ENCODE measurements at regions not wholly inside any gene's neighbourhood (a gene's known extent, or its start where the extent isn't known, plus 50 kb on each side); places are given as distances from the start of the nearest gene placed in this dataset.

DNA sequence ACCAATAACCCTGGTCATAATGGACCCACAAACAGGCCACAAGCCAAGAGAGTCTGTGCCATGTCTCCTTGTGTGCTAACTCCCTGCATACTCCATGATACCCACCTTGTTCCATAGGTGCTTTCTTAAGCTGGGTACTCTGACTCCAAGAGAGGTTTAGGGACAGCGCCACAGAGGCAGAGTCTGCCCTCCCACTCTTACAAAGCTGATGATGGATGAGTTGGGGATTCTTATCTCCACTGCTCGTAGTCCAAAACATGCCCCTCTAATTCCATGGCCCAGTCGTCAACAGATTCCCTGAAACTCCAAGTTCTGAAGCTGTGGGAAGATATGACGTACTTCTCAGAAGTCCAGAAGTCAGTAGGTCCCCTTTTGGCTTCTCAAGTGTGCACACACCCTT is 184.4 kb upstream of the CCL2 start:
- Mint-ChIP-seq H3K4me3 (ENCODE audit: unreplicated experiment) (no peak overlapping the region), H3K27ac (ENCODE audit: unreplicated experiment) (no peak overlapping the region), H3K27me3 (ENCODE audit: unreplicated experiment) (peaks cover 4% of the 10 kb centered on the region), H3K36me3 (ENCODE audit: unreplicated experiment) (no peaks in the 10 kb centered on the region), H3K4me1 (ENCODE audit: low read depth, unreplicated experiment) (peaks cover 3% of the 10 kb centered on the region), H3K9me3 (ENCODE audit: unreplicated experiment) (peaks cover 7% of the 10 kb centered on the region)
- DNase-seq: no peak
- TF ChIP-seq, protein P1, sequence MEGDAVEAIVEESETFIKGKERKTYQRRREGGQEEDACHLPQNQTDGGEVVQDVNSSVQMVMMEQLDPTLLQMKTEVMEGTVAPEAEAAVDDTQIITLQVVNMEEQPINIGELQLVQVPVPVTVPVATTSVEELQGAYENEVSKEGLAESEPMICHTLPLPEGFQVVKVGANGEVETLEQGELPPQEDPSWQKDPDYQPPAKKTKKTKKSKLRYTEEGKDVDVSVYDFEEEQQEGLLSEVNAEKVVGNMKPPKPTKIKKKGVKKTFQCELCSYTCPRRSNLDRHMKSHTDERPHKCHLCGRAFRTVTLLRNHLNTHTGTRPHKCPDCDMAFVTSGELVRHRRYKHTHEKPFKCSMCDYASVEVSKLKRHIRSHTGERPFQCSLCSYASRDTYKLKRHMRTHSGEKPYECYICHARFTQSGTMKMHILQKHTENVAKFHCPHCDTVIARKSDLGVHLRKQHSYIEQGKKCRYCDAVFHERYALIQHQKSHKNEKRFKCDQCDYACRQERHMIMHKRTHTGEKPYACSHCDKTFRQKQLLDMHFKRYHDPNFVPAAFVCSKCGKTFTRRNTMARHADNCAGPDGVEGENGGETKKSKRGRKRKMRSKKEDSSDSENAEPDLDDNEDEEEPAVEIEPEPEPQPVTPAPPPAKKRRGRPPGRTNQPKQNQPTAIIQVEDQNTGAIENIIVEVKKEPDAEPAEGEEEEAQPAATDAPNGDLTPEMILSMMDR (IDR thresholded peaks at IDR 0.05; ENCODE audit: partially characterized antibody, unreplicated experiment): no peak

DNA sequence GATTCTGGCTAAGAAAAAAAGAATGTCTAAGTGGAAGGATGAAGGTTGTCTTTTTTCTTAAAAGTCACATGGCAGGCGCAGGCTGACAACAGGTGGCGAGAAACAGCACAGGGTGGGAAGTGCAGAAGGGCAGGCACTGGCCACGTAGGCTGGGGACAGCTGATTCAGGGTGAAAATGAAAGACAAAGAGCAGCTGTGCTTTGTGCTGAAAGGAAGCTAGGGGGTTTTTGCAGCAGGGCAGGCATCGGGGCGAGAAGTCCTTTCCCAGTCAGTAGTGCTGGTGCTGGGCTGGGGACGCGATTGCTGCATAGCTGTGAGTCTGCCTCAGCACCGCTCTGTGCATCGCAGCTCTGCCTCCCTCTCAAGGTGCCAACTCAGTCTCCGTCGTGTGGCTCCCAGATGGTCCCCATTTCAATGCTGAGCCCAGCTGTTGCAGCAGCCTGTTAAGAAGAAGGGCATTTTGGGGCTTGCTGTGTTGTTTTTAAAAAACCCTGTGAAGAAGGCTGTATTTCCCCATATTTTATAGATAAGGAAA is 183.1 kb upstream of the CCL2 start:
- DNase-seq: no peak
- peaks cover 7% of the 10 kb centered on the region for H3K4me1 Mint-ChIP-seq (ENCODE audit: low read depth, unreplicated experiment)
- H3K4me3 Mint-ChIP-seq (ENCODE audit: unreplicated experiment): no peak overlapping the region
- peaks cover 7% of the 10 kb centered on the region for H3K9me3 Mint-ChIP-seq (ENCODE audit: unreplicated experiment)
- H3K27ac Mint-ChIP-seq (ENCODE audit: unreplicated experiment): peak overlapping the region; percentile 73
- H3K27me3 Mint-ChIP-seq (ENCODE audit: unreplicated experiment): peaks cover 4% of the 10 kb centered on the region
- TF ChIP-seq, protein P1 (IDR thresholded peaks at IDR 0.05; ENCODE audit: partially characterized antibody, unreplicated experiment): no peak
- H3K36me3 Mint-ChIP-seq (ENCODE audit: unreplicated experiment): peaks cover 6% of the 10 kb centered on the region

DNA sequence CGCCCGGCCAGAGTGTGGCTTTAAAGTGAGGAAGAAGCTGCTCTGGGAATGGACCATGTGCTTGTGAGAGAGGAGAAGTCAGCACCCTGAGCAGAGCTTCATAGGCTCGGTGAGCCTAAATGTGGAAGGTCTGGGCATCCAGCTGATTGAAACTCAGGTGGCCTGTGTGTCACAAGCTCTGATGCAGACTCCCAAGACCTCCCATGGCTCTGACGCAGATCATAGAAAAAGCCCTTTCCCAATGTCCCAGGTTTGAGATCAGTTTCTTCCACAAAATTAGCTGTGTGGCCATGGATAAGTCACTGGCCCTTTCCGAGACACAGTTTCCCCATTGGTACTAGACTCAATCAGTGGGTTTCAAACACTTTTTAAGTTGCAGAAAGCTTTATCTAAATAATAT is 180.0 kb upstream of the CCL2 start:
- Mint-ChIP-seq H3K9me3 (ENCODE audit: unreplicated experiment) (peaks cover 5% of the 10 kb centered on the region), H3K36me3 (ENCODE audit: unreplicated experiment) (peaks cover 6% of the 10 kb centered on the region), H3K27me3 (ENCODE audit: unreplicated experiment) (peaks cover 6% of the 10 kb centered on the region), H3K27ac (ENCODE audit: unreplicated experiment) (no peak overlapping the region), H3K4me1 (ENCODE audit: low read depth, unreplicated experiment) (peaks cover 10% of the 10 kb centered on the region), H3K4me3 (ENCODE audit: unreplicated experiment) (no peak overlapping the region)
- DNase-seq: no peak
- TF ChIP-seq, protein P1 (IDR thresholded peaks at IDR 0.05; ENCODE audit: partially characterized antibody, unreplicated experiment): no peak

DNA sequence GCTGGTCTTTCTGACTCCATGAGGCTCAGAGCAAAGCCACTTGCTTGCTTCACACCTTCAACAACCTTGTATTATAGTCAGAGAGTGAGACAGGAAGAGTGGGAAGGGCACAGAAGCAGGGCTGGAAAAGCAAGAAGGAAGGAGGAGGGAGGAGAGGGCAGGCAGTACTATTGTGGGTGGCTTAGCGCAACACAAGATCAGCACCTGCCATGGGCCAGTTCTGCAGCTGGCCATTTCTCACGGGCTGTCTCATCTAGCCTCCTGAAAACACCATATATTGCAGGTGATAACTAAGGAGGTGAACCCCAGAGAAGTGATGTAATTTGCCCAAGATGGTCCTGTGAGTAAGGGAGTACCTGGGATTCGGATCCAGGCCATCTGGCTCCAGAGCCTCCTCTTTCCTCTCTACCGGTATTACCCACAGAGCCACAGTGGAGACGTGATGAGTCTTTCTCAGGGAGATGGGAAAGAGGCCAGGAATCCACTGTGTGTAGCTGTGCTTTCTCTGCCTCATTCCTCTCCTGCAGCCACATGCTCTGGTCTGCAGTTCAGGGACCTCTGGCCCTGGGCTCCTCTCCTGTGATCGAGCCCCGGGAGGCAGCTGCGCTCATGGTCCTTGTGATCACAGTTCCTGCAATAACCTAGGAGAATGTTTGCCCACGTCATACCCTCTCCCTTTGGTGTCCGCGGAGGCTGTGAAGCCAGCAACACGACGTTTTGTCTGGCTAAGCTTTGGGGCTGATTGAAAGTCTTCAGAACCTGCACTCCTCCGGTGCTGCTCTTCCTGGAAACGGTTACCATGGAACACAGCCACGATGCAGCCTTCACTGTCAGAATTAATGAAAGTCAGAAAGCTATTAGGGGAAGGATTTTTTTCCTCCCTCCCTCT is 178.1 kb upstream of the CCL2 start:
- H3K9me3 Mint-ChIP-seq (ENCODE audit: unreplicated experiment): peaks cover 1% of the 10 kb centered on the region
- no peak overlapping the region for H3K4me3 Mint-ChIP-seq (ENCODE audit: unreplicated experiment)
- H3K27ac Mint-ChIP-seq (ENCODE audit: unreplicated experiment): peak overlapping the region; percentile 23
- H3K36me3 Mint-ChIP-seq (ENCODE audit: unreplicated experiment): peaks cover 6% of the 10 kb centered on the region
- DNase-seq: no peak
- H3K4me1 Mint-ChIP-seq (ENCODE audit: low read depth, unreplicated experiment): peaks cover 7% of the 10 kb centered on the region
- TF ChIP-seq, protein P1 (IDR thresholded peaks at IDR 0.05; ENCODE audit: partially characterized antibody, unreplicated experiment): no peak
- H3K27me3 Mint-ChIP-seq (ENCODE audit: unreplicated experiment): peaks cover 6% of the 10 kb centered on the region

DNA sequence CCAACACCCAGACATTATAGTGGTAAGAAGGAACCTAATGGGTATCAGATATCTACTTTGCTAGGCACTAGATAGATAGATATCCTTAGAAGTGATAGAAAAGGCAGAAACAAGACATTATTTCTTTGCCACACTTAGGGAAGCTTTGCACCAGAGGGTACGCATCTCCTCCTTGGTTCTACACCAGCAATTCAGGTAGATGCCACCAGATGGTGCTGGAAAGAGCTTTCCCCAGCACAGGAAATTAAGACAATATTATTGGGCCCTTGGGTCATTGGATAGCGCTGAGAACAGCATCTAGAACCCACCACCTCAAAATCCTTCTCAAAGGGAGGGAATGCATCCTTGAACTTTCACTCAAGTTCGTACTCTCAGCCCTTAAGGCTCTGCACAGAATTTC is 173.8 kb upstream of the CCL2 start:
- Mint-ChIP-seq H3K9me3 (ENCODE audit: unreplicated experiment) (peaks cover 1% of the 10 kb centered on the region), H3K27me3 (ENCODE audit: unreplicated experiment) (peaks cover 3% of the 10 kb centered on the region), H3K4me1 (ENCODE audit: low read depth, unreplicated experiment) (peaks cover 7% of the 10 kb centered on the region), H3K36me3 (ENCODE audit: unreplicated experiment) (peaks cover 4% of the 10 kb centered on the region), H3K4me3 (ENCODE audit: unreplicated experiment) (no peak overlapping the region), H3K27ac (ENCODE audit: unreplicated experiment) (no peak overlapping the region)
- TF ChIP-seq, protein P1 (IDR thresholded peaks at IDR 0.05; ENCODE audit: partially characterized antibody, unreplicated experiment): peak; percentile 35
- DNase-seq: no peak

Data from glutamatergic neuron (in vitro differentiated cells).